HG02970 (cell line): ENCODE measurements at regions not wholly inside any gene's neighbourhood (a gene's known extent, or its start where the extent isn't known, plus 50 kb on each side); places are given as distances from the start of the nearest gene placed in this dataset.
"Not testable (repeated sequence)": the region's sequence is repeated elsewhere in the genome, so short reads cannot be mapped to it uniquely, and the experiment has no call there.

Experiments
- ATAC-seq: cut with Tn5 transposase; IDR thresholded peaks from one replicate; pipeline ENCODE4 v1.9.1; 2021; ENCODE audit warnings: mild to moderate bottlenecking, moderate library complexity, moderate number of reproducible peaks; ENCODE audit not compliant: unreplicated experiment, low FRiP score

DNA sequence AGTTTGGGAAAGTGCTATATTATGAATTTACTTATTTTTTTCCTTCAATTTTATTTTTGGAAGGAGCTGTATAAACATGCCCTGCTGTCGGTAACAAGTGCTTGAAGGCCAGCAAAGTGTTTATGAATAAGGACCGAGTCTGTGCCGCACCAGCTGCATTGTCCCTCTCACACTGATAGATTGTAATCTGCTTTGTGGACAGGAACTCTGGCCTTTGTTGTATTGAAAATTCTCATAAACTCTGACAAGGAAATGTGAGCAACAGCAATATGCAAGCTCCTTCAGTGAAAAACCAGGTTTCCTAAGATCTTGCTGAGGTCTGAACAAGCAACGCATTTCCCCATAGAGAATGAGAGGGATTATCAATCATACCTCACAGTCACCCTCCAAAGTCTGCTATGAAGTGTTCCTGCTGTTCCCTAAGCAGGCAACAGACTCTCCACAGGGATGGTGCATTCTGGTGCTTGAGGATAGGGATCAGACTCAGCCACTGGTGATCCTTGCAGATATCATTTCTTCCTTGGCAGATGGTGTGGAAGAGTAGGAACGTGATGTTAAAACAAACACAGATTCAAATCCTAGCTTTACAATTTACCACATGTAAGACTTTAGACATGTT is 109.6 kb downstream of the KCNJ2 start:
- ATAC-seq, result no peak

- ATAC-seq, result no peak
Measured at GRCh38 chr17:70286391-70286790, 117.1 kb downstream of the KCNJ2 start.

DNA sequence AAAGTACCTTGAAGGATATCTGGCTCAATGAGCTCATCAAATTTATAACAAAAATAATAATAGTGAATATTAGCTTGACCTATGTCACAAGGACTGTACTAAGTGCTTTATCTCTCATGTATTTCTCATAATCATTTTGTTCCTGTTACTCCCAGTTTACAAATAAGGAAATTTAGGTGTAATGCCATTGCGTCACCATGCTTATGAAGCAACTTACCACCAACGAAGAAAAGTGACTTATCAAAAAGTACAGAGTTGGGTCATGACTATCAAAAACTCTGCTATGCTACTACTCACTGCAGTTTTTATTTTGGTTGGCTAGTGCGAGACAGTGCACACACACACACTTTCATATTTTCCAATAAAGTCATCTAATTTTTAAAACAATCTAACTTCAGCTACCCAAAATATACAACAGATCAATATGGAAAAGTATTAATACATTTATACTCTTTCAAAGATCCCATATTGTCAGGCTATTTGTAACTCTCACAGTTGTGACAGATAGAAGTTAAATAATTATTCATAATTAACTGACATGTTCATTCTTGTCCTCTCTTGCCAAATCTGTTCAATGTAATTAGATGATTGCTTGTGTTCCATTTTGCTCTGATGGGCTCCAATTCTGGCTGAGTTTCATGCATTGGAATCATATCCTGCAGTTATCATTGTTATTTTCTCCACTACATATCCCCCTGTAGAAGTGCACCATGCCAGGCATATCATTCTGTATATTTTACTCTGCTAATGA is 119.4 kb downstream of the KCNJ2 start:
- no peak for ATAC-seq

GRCh38 chr17:70290770-70291169 is 121.4 kb downstream of the KCNJ2 start:
- ATAC-seq, result no peak

DNA sequence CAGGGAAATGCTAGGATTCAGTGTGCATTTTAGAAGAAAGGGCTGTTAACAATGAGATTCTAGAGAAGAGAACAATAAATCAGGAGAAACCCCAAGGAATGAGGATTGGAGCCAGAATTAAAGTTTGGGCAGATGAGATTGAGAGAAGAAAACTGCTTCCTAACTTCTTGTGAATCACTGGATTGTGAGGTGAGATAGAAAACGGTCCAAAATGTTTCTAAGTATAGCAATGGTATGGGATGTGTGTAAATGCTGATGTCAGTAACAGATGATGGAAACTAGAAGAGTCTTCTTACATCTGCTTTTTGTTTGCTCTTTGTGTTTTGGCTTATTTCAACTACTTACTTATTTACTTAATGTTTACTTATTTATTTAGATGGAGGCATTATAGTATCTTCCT is 123.0 kb downstream of the KCNJ2 start:
- no peak for ATAC-seq

- ATAC-seq, result not testable (repeated sequence)
Measured at GRCh38 chr17:70293564-70294310, 124.4 kb downstream of the KCNJ2 start.

- no peak for ATAC-seq
Measured at GRCh38 chr17:70295329-70295728, 126.0 kb downstream of the KCNJ2 start.

- ATAC-seq, result no peak
Measured at GRCh38 chr17:70295731-70296130, 126.4 kb downstream of the KCNJ2 start.

DNA sequence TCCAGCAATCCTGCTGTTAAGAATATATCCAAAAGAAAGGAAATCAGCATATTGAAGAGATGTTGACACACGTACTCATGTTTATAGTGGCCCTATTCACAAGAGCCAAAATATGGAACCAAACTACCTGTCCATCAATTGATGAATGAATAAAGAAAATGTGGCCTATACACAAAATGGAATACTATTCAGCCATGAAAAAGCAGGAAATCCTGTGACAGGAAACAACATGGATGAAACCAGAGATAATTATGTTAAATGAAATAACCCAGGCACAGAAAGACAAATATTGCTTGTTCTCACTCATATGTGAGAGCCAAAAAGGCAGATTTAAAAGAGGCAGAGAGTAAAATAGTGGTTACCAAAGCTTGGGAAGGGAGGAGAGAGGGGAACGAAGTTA is 127.1 kb downstream of the KCNJ2 start:
- no peak for ATAC-seq

- no peak for ATAC-seq
Measured at GRCh38 chr17:70297397-70297796, 128.1 kb downstream of the KCNJ2 start.

DNA sequence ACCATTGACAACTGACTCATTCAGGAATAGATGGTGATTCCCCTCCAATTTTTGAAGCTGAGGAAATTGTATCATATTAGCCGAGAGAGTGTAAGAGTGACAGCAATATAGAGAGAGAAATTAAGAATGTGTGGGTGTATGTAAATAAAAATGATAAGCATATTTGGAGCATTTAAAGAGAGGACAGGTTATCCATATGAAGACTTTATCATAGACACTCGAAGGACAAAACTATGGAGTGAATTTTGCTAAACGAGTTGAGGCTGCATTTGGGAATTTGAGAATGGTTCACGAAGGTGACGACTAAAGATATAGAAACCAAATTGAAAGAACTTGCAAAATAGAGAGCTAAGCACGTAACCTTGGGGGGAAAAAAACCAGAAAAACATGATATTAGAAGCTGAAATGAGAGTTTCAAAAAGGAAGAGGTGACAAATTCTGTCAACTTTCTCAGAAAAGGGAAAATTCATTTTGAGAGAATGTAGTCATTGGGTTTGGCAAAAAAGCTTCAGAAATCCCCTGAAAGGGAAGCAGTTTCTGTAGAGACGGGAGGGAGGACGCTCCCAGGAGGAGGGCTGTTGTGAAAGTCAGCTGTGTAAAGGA is 129.7 kb downstream of the KCNJ2 start:
- no peak for ATAC-seq

DNA sequence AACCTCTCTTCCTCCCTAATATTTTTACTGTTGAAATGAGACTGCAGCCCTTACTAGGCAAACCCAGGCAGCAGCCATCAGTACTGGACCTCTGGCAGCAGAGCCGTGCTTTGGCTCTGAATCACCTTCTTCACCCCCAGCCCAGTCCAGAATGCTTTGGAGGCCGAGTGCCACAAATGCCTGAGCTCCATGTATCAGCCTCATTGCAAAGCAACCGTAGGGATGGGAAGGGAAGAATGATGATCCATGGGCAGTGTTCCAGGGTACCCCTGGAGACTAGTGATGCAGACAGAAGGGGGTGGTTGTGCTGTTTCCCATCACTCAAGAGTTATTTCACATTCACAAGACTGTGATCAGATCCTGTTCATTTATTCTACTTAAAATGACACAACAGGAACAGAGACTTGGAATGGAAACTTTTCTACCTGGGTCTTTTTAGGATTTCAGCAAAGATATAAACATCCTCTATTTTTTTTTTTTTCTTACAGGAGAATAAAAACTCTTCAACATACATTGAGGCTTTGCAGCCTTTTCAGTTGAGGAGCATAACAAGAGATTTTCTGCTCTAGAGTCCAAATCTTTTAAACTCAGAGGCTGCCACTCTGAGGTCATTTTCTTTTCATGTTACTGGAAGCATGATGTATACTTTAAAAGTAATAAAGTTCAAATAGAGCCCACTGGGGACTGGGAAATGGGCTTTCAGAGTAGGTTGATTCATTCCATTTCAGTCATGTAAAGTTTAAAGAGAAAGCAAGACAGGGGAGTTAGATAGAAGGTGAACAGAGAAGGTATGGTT is 138.3 kb downstream of the KCNJ2 start:
- ATAC-seq, result no peak

DNA sequence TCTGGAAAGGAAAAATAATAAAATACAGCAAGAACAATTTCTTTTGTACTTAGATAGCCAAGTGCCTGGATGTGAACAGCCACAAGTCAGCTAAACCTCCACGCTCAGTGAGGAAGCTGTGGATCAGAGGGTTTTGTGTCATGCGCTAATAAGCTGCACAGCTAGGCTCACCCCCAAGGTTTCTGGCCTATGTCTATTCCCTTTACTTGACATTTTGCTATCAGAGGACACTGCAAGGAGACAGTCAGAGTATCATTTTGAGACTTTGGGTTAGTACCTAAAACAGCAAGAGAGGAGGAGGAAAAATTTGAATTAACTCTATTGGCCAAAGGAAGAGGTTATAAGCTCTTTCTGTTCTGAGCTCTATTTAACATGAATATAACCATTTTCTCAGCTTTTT is 139.3 kb downstream of the KCNJ2 start:
- ATAC-seq, result no peak

GRCh38 chr17:70310221-70310672 is 140.9 kb downstream of the KCNJ2 start:
- ATAC-seq, result no peak

GRCh38 chr17:70313086-70313852 is 143.9 kb downstream of the KCNJ2 start:
- ATAC-seq, result no peak

DNA sequence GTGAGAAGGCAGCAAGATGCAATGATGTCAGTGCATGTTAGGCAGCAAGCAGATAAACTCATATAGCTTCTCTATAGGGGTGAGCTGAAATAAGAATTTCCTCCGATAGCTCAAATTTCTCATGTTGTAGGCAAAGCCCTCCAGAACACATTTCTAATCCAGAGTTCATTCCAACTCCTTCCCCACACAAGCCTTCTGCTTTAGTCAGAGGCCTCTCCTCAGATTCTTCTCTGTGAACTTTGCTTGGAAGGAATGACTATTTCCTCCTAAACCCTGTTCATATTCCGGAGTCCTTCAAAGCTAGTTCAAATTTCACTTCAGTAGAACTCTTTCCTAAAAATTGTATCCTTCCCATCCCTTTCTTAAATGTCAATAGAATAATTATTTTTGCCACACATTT is 144.8 kb downstream of the KCNJ2 start:
- no peak for ATAC-seq

DNA sequence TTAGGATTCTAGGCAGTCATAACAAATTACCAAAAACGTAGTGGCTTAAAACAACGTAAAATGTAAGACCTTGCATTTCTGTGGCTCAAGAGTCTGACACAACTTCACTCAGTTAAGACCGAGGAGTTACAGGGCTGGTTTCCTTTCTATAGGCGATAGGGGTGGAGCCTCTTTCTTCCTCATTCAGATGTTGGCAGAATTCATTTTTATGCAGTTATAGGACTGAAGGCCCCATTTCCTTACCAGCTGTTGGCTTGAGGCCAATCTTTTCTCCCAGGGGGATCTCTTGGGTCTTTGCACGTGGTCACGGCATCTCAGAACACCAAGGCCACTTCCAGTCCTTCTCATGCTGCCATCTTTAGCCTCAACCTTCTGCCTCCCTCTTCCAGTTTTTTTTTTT is 145.2 kb downstream of the KCNJ2 start:
- ATAC-seq, result no peak

DNA sequence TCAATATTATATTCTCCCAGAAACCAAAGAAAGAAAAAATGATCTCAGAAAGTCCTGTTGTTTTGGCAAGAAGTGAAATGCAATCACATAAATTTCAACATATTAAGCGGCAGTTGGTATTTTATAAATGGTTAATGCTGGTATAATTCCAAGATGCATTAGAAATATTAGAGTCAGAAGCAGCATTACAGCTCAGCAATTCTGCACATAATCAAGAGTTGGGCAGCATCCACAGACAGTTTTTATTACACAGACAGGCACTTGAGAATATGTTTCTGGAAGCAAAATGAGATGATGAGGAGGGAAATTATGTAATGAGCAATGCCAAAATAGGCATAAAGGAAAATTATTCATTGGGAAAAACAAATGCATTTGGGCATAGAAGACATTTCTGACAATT is 148.1 kb downstream of the KCNJ2 start:
- ATAC-seq, result no peak

DNA sequence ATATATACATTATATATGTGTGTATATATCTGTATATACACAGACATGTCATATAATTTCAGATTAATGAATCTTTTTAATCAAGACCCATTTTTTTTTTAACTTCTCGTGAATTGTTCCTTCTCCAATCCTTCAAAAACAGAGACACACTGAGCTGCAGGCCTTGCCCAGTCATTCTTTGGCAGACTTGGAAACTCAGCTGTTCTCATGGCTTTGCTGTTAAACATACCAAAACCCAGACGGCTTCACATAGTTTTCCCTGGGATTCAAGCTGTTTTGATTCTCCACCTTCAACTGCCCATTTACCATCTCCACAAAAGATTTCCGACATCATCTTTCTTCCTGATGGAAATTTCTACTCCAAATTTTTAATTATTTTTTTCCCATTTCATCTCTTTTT is 148.7 kb downstream of the KCNJ2 start:
- ATAC-seq, result no peak

DNA sequence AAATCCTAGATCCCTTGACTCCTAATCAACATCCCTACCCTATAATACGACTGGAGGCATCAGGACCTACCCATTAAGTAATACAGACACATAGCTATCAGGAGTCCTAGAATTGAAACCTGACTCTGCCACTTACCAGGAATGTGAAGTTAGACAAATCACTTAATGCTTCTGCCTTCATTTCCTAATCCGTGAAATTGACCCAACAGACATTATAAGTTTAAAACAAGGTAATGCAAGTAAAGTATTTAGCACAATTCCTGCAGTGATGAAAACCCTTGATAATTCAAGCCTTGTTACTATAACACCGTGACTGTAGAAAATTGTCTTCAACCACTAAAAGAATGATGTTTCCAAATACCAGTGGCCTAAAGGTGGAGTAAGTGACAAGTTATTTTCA is 150.2 kb downstream of the KCNJ2 start:
- no peak for ATAC-seq
